ENCODE measurements at regions not wholly inside any gene's neighbourhood (a gene's known extent, or its start where the extent isn't known, plus 50 kb on each side); places are given as distances from the start of the nearest gene placed in this dataset.
"Not testable (repeated sequence)": the region's sequence is repeated elsewhere in the genome, so short reads cannot be mapped to it uniquely, and the experiment has no call there.

DNA sequence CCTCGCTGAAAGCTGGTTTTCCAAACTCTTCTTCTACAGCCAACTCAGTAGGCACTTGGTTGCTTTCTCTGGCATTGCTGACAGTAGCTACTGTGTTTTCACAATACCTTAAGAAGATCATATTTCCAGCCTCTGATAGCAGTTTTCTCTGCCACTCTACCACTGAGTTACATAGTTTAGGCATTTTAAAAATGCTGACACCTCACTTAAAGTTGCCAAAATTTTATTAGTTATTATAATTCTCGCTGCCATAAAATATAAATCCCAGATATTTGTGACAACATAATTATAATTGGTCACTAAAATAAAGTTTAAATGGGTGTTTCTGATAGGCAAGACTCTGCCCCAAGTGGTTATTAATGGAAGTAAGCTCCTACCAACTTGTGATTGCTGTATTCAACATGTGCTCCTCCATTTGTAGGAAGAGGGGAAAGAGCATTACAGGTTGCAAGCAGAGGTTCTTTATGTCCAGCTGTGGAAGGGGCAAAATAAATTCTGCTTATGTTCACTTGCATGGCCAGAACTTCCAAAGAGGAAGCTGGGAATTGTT, 1202.8 kb downstream of the CNTNAP5 start:
- Histone ChIP-seq H3K9me3 (no peaks in the 10 kb centered on the region), H3K4me3 (replicated peaks in 1 of 3) (no peak overlapping the region), H3K36me3 (no peaks in the 10 kb centered on the region), H3K4me1 (no peaks in the 10 kb centered on the region), H3K27ac (no peak overlapping the region), H3K27me3 (no peaks in the 10 kb centered on the region)
- WGBS, 2 donors: 75 to 79% methylated on average over 2 of the region's 2 CpGs
- intact Hi-C loops (cut with DNase I): no loop called here
- no peak for DNase-seq
- TF ChIP-seq, protein P1, sequence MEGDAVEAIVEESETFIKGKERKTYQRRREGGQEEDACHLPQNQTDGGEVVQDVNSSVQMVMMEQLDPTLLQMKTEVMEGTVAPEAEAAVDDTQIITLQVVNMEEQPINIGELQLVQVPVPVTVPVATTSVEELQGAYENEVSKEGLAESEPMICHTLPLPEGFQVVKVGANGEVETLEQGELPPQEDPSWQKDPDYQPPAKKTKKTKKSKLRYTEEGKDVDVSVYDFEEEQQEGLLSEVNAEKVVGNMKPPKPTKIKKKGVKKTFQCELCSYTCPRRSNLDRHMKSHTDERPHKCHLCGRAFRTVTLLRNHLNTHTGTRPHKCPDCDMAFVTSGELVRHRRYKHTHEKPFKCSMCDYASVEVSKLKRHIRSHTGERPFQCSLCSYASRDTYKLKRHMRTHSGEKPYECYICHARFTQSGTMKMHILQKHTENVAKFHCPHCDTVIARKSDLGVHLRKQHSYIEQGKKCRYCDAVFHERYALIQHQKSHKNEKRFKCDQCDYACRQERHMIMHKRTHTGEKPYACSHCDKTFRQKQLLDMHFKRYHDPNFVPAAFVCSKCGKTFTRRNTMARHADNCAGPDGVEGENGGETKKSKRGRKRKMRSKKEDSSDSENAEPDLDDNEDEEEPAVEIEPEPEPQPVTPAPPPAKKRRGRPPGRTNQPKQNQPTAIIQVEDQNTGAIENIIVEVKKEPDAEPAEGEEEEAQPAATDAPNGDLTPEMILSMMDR (IDR thresholded peaks at IDR 0.05): no peak
- TF ChIP-seq POLR2A (IDR thresholded peaks at IDR 0.05): no peak

DNA sequence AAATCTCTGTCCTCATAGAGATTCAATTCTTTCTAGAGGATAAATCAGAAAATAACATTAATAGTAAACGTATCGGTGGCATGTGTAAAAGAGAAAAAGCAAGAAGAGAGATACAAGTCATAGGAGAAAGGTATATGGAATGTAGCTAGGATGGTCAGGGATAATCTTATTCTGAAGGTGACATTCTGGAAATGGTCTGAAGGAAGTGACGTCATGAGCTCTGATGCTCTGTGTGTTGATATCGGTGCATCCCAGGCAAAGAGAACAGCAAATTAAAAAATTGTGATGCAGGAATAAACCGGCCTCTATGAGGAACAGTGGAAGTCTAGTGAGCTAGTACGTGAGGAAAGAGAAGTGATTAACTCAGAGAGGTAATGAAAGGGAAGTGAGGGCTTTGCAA, 1215.8 kb downstream of the CNTNAP5 start:
- intact Hi-C loops (cut with DNase I): no loop called here
- Histone ChIP-seq H3K9me3 (no peaks in the 10 kb centered on the region), H3K27ac (no peak overlapping the region), H3K4me1 (no peaks in the 10 kb centered on the region), H3K36me3 (no peaks in the 10 kb centered on the region), H3K4me3 (replicated peaks in 1 of 3) (no peak overlapping the region), H3K27me3 (no peaks in the 10 kb centered on the region)
- TF ChIP-seq, protein P1 (IDR thresholded peaks at IDR 0.05): no peak
- TF ChIP-seq POLR2A (IDR thresholded peaks at IDR 0.05): no peak
- WGBS, 2 donors: 92 to 93% methylated on average over 6 of the region's 6 CpGs
- DNase-seq: no peak

DNA sequence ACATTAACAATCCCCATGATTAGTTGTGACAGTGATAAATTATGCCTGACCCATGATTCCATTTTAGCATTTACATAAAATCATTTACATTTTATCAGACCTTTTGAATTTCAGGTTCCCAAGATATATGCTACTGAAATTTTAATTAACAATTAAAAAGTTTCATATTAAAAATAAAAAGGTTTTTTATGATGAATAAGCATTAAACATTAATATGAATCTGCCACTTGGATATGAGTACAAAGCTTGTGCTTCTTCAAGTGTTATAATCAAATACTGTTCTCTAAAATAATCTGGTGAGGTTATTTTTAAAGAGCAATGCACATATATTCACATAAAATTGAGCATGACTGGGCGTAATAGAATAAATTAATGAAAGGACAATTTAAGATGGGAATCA, 1218.0 kb downstream of the CNTNAP5 start:
- intact Hi-C loops (cut with DNase I): no loop called here
- no peak for TF ChIP-seq POLR2A (IDR thresholded peaks at IDR 0.05)
- TF ChIP-seq, protein P1 (IDR thresholded peaks at IDR 0.05): no peak
- no peak overlapping the region for H3K27ac ChIP-seq
- no peaks in the 10 kb centered on the region for H3K9me3 ChIP-seq
- no peaks in the 10 kb centered on the region for H3K36me3 ChIP-seq
- no peaks in the 10 kb centered on the region for H3K27me3 ChIP-seq
- no peaks in the 10 kb centered on the region for H3K4me1 ChIP-seq
- no peak for DNase-seq
- H3K4me3 ChIP-seq (replicated peaks in 1 of 3): no peak overlapping the region
- WGBS, 2 donors: 84 to 92% methylated on average over 1 of the region's 1 CpG

DNA sequence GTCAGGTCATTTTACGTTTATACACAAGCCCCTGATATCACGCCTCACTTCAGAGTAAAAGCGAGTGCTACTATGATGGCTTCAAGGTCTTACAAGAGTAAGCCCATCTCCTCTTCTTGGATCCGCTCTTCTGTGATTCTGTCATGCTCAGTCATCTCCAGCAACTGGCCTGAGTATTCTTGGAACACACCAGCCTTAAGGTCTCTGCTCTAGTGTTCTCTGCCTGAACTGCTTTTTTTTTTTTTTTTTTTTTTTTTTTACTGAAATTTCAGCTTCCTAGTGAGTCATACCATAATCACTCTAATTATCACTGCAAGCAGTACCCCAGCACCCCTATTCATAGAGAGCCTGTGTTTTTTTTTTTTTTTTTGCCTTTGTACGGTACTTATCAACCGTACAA, 1228.9 kb downstream of the CNTNAP5 start:
- no peak for DNase-seq
- H3K4me1 ChIP-seq: no peaks in the 10 kb centered on the region
- intact Hi-C loops (cut with DNase I): no loop called here
- no peaks in the 10 kb centered on the region for H3K27me3 ChIP-seq
- H3K27ac ChIP-seq: no peak overlapping the region
- TF ChIP-seq POLR2A (IDR thresholded peaks at IDR 0.05): no peak
- TF ChIP-seq, protein P1 (IDR thresholded peaks at IDR 0.05): no peak
- no peak overlapping the region for H3K4me3 ChIP-seq (replicated peaks in 1 of 3)
- WGBS, 2 donors: 89 to 93% methylated on average over 6 of the region's 6 CpGs
- no peaks in the 10 kb centered on the region for H3K36me3 ChIP-seq
- no peaks in the 10 kb centered on the region for H3K9me3 ChIP-seq

DNA sequence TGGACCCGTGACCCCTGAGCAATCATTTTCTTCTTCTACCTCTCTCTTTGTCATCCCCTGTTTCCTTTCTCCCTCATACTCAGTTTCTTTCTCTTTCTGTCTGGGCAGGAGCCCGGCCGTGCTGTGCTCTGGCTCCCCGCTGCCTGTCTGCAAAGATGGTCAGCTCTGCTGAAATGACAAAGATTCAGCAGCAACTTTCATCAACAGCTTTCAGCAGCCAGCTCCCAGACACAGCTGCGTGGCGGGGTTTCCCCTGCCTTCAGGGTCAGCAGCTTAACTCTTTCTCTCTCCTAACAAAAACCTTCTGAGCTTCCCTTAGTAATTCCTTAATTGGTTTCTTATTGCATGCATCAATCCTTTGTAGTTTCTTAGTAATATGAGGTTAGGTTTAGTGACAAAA, 1234.4 kb downstream of the CNTNAP5 start:
- H3K4me3 ChIP-seq (replicated peaks in 1 of 3): no peak overlapping the region
- intact Hi-C loops (cut with DNase I): no loop called here
- H3K27me3 ChIP-seq: no peaks in the 10 kb centered on the region
- H3K9me3 ChIP-seq: no peaks in the 10 kb centered on the region
- no peak for DNase-seq
- no peak overlapping the region for H3K27ac ChIP-seq
- WGBS, 2 donors: 58 to 61% methylated on average over 6 of the region's 6 CpGs
- H3K36me3 ChIP-seq: no peaks in the 10 kb centered on the region
- TF ChIP-seq POLR2A (IDR thresholded peaks at IDR 0.05): no peak
- TF ChIP-seq, protein P1 (IDR thresholded peaks at IDR 0.05): no peak
- no peaks in the 10 kb centered on the region for H3K4me1 ChIP-seq

DNA sequence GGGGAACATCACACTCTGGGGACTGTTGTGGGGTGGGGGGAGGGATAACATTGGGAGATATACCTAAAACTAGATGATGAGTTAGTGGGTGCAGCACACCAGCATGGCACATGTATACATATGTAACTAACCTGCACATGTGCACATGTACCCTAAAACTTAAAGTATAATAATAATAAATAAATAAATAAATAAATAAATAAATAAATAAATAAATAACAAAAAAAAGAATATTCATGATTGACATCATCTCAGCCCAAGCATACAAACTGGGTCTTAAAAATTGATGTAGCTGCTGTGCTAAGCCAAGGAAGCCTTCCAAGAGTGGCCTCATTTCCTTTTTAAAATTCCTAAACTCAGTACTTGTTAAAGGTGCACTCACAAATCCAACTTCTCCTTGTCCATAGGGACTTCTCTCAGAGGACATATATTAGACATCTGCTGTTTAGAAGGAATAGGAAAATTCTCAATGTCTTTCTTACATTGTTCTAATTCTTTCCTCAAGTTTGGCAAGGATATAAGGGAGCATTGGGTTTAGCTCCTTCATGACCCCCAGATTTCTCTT, 1235.4 kb downstream of the CNTNAP5 start:
- H3K36me3 ChIP-seq; H3K27ac ChIP-seq; H3K27me3 ChIP-seq; intact Hi-C loops (cut with DNase I); H3K4me1 ChIP-seq; DNase-seq; H3K4me3 ChIP-seq (replicated peaks in 1 of 3); H3K9me3 ChIP-seq: not testable (repeated sequence)
